Tibial artery (tissue), 4 donors: ENCODE measurements at regions not wholly inside any gene's neighbourhood (a gene's known extent, or its start where the extent isn't known, plus 50 kb on each side); places are given as distances from the start of the nearest gene placed in this dataset.

Experiments
- DNase-seq, 2 donors: peaks; one replicate each; pipeline ENCODE4 v3.0.0-alpha.2; 2019
- H3K27ac ChIP-seq, 2 donors: fragments of 200-600 bp; sonication (generic) in 1 of 2; 1 replicate in 1 of 2; 2 replicates in 1 of 2; pipeline ENCODE4 v1.5.1; 2018 to 2019; ENCODE audit warnings: mild to moderate bottlenecking in 1 of 2
- H3K27me3 ChIP-seq, 2 donors: fragments of 200-600 bp; sonication (generic) in 1 of 2; one replicate each; pipeline versions ENCODE4 v1.5.1 to v1.6.0; 2016 to 2019
- H3K36me3 ChIP-seq, 3 donors: fragments of 200-600 bp; sonication (generic) in 2 of 3; one replicate each; pipeline ENCODE4 v1.5.1; 2016 to 2019; ENCODE audit warnings: mild to moderate bottlenecking in 2 of 3
- H3K4me1 ChIP-seq, 4 donors: fragments of 200-600 bp; sonication (generic) in 2 of 4; 1 replicate in 3 of 4; 2 replicates in 1 of 4; pipeline ENCODE4 v1.5.1; 2016 to 2019
- H3K4me3 ChIP-seq, 2 donors: fragments of 200-600 bp; sonication (generic) in 1 of 2; 1 replicate in 1 of 2; 2 replicates in 1 of 2; pipeline ENCODE4 v1.5.1; 2018 to 2019; ENCODE audit warnings: mild to moderate bottlenecking in 2 of 2
- H3K9me3 ChIP-seq, 3 donors: fragments of 200-600 bp; sonication (generic) in 1 of 3; one replicate each; pipeline ENCODE4 v1.5.1; 2016 to 2019
- intact Hi-C: fragments of 100-400 bp; cut with DNase I; formaldehyde crosslinking; loops from one replicate; pipeline ENCODE4 v1.15.0; 2023; ENCODE audit warnings: low total_unique reads
- TF ChIP-seq, protein P1 (sequence below), 2 experiments: fragments of 200-600 bp in 1 of 2; fragments of 450-650 bp in 1 of 2; IDR thresholded peaks; one replicate each; pipeline ENCODE4 v1.5.1; 2017 to 2019; ENCODE audit warnings: antibody characterized with exemption in 2 of 2, mild to moderate bottlenecking in 1 of 2, moderate library complexity in 1 of 2

DNA sequence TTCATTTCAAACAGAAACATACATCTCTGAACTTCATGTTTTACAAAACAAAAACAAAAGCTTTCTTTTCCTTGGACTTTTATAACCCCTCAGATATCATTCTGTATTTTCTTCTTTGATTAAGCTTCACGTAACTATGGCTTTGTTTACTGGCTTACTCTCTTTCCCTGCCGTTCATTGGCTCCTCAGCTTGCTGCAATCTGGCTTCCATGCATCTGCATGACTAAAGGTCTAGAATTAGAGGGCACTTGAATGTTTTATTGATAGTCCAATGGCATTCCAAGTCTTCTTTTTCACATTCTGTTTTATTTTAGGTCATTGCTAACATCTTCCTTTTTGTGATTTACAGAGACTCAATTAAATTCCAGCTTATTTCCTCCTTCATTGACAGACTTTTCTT is 487.6 kb downstream of the GRXCR1 start:
- intact Hi-C loops, result no loop called here
- DNase-seq, result no peak
- Histone ChIP-seq H3K4me3 (no peak overlapping the region), H3K9me3 (no peaks in the 10 kb centered on the region), H3K4me1 (no peaks in the 10 kb centered on the region), H3K27ac (no peak overlapping the region), H3K27me3 (no peaks in the 10 kb centered on the region), H3K36me3 (no peaks in the 10 kb centered on the region)
- TF ChIP-seq, protein P1, sequence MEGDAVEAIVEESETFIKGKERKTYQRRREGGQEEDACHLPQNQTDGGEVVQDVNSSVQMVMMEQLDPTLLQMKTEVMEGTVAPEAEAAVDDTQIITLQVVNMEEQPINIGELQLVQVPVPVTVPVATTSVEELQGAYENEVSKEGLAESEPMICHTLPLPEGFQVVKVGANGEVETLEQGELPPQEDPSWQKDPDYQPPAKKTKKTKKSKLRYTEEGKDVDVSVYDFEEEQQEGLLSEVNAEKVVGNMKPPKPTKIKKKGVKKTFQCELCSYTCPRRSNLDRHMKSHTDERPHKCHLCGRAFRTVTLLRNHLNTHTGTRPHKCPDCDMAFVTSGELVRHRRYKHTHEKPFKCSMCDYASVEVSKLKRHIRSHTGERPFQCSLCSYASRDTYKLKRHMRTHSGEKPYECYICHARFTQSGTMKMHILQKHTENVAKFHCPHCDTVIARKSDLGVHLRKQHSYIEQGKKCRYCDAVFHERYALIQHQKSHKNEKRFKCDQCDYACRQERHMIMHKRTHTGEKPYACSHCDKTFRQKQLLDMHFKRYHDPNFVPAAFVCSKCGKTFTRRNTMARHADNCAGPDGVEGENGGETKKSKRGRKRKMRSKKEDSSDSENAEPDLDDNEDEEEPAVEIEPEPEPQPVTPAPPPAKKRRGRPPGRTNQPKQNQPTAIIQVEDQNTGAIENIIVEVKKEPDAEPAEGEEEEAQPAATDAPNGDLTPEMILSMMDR (IDR thresholded peaks at IDR 0.05), result no peak

DNA sequence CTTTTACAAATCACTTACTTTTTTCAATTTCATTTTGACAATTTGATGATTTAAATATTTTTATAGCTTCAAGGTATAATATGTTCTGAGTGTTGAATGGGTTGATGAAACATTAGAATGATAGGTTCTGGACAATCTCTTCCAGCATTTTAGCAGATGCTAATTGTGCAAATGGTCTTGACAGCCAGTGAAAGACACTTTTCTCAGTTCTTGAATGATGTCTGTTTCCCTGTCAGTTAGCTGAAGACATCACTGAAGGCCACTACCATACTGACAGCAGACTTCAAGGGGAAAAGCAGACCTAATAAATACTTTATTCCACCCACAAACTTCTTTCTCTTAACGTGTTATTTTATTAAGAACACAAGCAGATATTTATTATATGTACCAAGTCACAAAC is 498.6 kb downstream of the GRXCR1 start:
- no peak overlapping the region for H3K4me3 ChIP-seq
- no peaks in the 10 kb centered on the region for H3K4me1 ChIP-seq
- TF ChIP-seq, protein P1 (IDR thresholded peaks at IDR 0.05), result no peak
- no peaks in the 10 kb centered on the region for H3K9me3 ChIP-seq
- no peak for DNase-seq
- intact Hi-C loops, result no loop called here
- no peaks in the 10 kb centered on the region for H3K27me3 ChIP-seq
- H3K36me3 ChIP-seq, result no peaks in the 10 kb centered on the region
- H3K27ac ChIP-seq, result no peak overlapping the region

DNA sequence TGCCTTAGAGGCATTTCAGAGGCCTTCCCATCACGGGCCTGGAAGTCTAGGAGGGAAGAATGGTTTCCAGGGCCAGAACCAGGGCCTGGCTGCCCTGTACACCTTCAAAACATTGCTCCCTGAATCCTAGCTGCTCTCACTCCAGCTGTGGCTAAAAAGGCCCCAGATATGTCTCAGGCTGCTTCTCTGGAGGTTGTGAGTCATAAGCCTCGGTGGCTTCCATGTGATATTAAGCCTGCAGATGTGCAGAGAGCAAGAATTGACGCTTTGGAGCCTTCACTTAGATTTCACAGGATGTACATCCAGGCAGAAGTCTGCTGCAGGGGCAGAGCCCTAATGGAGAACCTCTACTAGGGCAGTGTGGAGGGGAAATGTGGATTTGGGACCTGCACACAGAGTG is 502.5 kb downstream of the GRXCR1 start:
- Histone ChIP-seq H3K27ac (no peak overlapping the region), H3K4me3 (no peak overlapping the region), H3K36me3 (no peaks in the 10 kb centered on the region), H3K9me3 (no peaks in the 10 kb centered on the region), H3K27me3 (no peaks in the 10 kb centered on the region), H3K4me1 (no peaks in the 10 kb centered on the region)
- DNase-seq, result no peak
- TF ChIP-seq, protein P1 (IDR thresholded peaks at IDR 0.05), result no peak
- intact Hi-C loops, result no loop called here

DNA sequence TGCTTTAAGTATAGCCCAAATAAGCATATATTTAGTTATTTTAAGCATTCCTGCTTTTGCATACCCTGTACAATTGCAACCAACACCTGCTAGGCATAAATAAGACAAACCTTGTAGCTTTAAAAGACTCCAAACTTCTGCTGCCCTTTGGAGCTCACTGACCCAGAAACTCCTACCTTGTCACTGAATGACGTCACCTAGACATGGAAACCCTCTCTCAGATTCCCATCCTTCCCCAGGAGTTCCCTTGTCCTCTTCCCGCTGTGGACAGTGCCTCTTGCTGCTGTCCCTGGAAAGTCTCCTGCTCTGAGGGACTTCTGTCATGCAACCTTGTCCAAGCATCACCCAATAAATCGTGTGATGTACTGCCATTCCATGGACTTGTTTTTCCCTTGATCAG is 507.2 kb downstream of the GRXCR1 start:
- DNase-seq, result no peak
- intact Hi-C loops, result no loop called here
- no peaks in the 10 kb centered on the region for H3K4me1 ChIP-seq
- H3K9me3 ChIP-seq, result no peaks in the 10 kb centered on the region
- H3K27ac ChIP-seq, result no peak overlapping the region
- no peaks in the 10 kb centered on the region for H3K27me3 ChIP-seq
- TF ChIP-seq, protein P1 (IDR thresholded peaks at IDR 0.05), result no peak
- H3K4me3 ChIP-seq, result no peak overlapping the region
- H3K36me3 ChIP-seq, result no peaks in the 10 kb centered on the region

DNA sequence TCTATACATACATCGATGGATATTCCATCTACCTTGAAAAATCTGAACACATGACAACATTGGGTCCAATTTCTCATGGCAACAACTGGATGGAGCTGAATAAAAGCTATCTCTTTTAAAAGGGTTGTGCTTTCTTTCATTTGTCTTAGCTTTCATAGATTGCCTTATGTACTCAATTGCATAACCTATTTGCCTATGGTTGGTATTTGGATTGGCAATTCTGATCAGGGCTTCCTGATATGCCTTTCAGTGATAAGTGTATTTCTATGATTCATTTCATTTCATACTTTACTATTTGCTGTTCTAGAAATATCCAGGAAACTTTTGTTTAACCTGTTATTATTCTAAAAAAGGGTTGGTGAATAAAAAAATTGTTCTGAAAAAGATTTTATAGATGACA is 509.9 kb downstream of the GRXCR1 start:
- H3K27me3 ChIP-seq, result no peaks in the 10 kb centered on the region
- TF ChIP-seq, protein P1 (IDR thresholded peaks at IDR 0.05), result no peak

DNA sequence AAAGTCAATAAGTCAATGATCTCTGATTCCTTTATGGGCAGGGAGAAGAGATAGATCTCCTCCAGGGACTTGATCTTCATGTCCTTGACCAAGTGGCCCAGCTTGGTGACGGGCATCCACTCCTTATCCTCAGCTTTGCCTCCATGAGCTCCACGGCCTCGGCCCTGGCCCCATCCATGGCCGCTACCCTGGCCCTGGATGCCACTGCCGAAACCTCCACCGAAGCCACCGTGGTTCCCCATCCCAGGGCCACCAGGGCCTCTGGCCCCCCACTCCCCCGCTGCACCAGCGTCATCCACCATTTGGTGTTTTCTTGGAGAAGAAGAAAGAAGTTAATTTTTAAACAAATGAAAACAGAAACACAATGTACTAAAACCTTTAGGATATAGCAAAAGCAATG is 518.1 kb downstream of the GRXCR1 start:
- no peak for DNase-seq
- Histone ChIP-seq H3K4me1 (no peaks in the 10 kb centered on the region), H3K27ac (no peak overlapping the region), H3K9me3 (no peaks in the 10 kb centered on the region), H3K27me3 (no peaks in the 10 kb centered on the region), H3K36me3 (no peaks in the 10 kb centered on the region), H3K4me3 (no peak overlapping the region)
- intact Hi-C loops, result no loop called here
- TF ChIP-seq, protein P1 (IDR thresholded peaks at IDR 0.05), result no peak

More for the DNA sequence above, 509.9 kb downstream of the GRXCR1 start:
- Histone ChIP-seq H3K4me1 (no peaks in the 10 kb centered on the region), H3K36me3 (no peaks in the 10 kb centered on the region), H3K27ac (no peak overlapping the region), H3K4me3 (no peak overlapping the region), H3K9me3 (no peaks in the 10 kb centered on the region)
- no peak for DNase-seq
- intact Hi-C loops, result no loop called here
